ENCODE measurements at regions not wholly inside any gene's neighbourhood (a gene's known extent, or its start where the extent isn't known, plus 50 kb on each side); places are given as distances from the start of the nearest gene placed in this dataset.

DNA sequence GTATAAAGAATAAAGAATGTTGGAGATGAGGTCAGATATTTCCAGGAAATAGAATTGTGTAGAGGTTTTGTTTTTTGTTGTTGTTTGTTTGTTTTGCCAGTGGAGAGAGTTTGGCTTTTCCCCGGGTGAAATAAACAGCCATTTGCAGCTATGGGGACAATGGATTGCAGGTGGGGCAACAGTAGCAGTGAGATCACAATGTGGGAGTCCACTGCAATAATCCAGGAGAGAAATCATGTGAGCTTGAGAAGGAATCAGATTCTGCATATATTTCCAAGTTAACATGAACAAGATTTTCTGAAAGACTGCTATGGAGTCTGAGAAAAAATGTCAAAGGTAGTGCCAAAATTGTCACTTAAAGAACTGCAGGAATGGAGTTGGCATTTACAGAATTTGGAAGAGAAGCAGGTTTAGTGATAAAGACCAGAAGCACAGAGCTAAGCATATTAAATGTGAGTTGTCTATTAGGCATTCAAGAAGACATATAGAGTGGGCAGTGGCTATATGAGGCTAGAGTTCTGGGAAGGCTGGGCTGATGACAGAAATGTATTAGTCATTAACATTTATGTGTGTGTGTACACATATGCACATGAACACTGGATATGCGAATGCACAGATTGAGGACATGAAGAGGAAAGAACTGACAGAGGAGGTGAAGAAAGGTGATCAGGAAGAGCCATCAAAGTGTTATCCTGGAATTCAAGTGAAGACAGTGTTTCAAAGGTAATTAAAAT, 729.6 kb upstream of the PTBP2 start:
- TF ChIP-seq CTCF (IDR thresholded peaks at IDR 0.05; ENCODE audit: borderline replicate concordance, insufficient read depth, low read depth, low read length): no peak
- no peak overlapping the region for H3K4me3 ChIP-seq (ENCODE audit: low read depth, low read length)

DNA sequence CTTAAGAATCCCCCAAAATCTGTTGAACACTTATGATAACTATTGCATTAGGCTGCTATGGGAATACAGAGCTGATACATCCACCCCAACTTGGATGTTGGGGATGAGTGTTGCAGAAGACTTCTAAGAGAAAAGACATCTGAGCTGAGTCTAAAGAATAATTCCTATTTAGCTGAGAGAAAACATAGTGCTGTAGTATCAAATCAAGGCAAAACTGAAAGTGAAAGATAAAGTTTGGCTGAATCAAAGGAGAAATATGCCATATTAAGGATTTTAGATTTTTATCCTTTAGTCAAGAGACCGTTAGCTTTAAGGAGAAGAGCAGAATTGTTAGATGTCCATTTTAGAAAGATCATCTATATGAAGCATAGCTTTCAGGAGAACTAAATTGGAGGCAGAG, 726.9 kb upstream of the PTBP2 start:
- H3K4me3 ChIP-seq (ENCODE audit: low read depth, low read length): no peak overlapping the region
- no peak for TF ChIP-seq CTCF (IDR thresholded peaks at IDR 0.05; ENCODE audit: borderline replicate concordance, insufficient read depth, low read depth, low read length)

DNA sequence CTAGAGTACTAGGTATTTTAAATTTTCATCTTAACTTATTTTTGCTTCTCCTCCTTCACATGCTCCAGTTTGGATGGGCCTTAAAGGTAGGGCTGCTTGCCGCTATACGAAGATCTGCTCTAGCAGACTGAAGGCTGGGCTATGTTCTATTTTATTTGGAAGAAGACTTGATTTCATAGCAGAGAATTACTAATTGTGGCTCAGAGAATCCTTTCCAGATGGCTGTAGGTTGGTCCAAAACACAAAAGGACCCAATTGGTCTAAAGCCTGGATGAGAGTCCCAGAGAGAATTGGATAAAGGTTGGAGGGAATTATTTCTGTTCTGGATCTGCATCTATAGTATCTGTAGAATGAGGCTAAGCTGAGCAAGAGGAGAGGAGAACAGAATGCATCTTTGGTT, 719.4 kb upstream of the PTBP2 start:
- H3K4me3 ChIP-seq (ENCODE audit: low read depth, low read length): no peak overlapping the region
- TF ChIP-seq CTCF (IDR thresholded peaks at IDR 0.05; ENCODE audit: borderline replicate concordance, insufficient read depth, low read depth, low read length): no peak

GRCh38 chr1:96002969-96003964, 718.3 kb upstream of the PTBP2 start:
- no peak for TF ChIP-seq CTCF (IDR thresholded peaks at IDR 0.05; ENCODE audit: borderline replicate concordance, insufficient read depth, low read depth, low read length)
- no peak overlapping the region for H3K4me3 ChIP-seq (ENCODE audit: low read depth, low read length)

- no peak overlapping the region for H3K4me3 ChIP-seq (ENCODE audit: low read depth, low read length)
- no peak for TF ChIP-seq CTCF (IDR thresholded peaks at IDR 0.05; ENCODE audit: borderline replicate concordance, insufficient read depth, low read depth, low read length)
Measured at GRCh38 chr1:96009831-96010434, 711.7 kb upstream of the PTBP2 start.

- no peak for TF ChIP-seq CTCF (IDR thresholded peaks at IDR 0.05; ENCODE audit: borderline replicate concordance, insufficient read depth, low read depth, low read length)
- no peak overlapping the region for H3K4me3 ChIP-seq (ENCODE audit: low read depth, low read length)
Measured at GRCh38 chr1:96011606-96012005, 710.0 kb upstream of the PTBP2 start.
